Left lung (tissue), 4 donors: ENCODE measurements at regions not wholly inside any gene's neighbourhood (a gene's known extent, or its start where the extent isn't known, plus 50 kb on each side); places are given as distances from the start of the nearest gene placed in this dataset.

Source experiments
- ATAC-seq: fragments of 200-7000 bp; cut with Tn5 transposase; one replicate; pipeline ENCODE4 v1.9.1; 2020; ENCODE audit warnings: moderate library complexity
- DNase-seq, 4 donors: peaks; one replicate each; pipeline ENCODE4 v3.0.0-alpha.2; 2013 to 2020
- H3K27ac ChIP-seq, 2 donors: fragments of 200-600 bp; sonication (generic) in 1 of 2; one replicate each; pipeline versions ENCODE4 v1.5.0 to v1.8.0; 2020 to 2021
- H3K27me3 ChIP-seq, 2 donors: fragments of 200-600 bp; sonication (generic) in 1 of 2; one replicate each; pipeline versions ENCODE4 v1.5.0 to v1.8.0; 2020 to 2021
- H3K36me3 ChIP-seq, 2 donors: fragments of 200-600 bp; sonication (generic) in 1 of 2; one replicate each; pipeline versions ENCODE4 v1.5.0 to v1.8.0; 2020 to 2021
- H3K4me1 ChIP-seq, 2 donors: fragments of 200-600 bp; one replicate each; pipeline ENCODE4 v1.8.0; 2021
- H3K4me3 ChIP-seq, 2 donors: fragments of 200-600 bp; sonication (generic) in 1 of 2; one replicate each; pipeline versions ENCODE4 v1.5.0 to v1.8.0; 2020 to 2021; ENCODE audit warnings: mild to moderate bottlenecking in 1 of 2
- H3K9me3 ChIP-seq, 2 donors: fragments of 200-600 bp; sonication (generic) in 1 of 2; one replicate each; pipeline versions ENCODE4 v1.5.0 to v1.8.0; 2020 to 2021
- intact Hi-C, 2 donors: fragments of 100-400 bp; cut with DNase I; formaldehyde crosslinking; loops; one replicate each; pipeline versions ENCODE4 v1.11.2 to v1.14.2; 2022
- TF ChIP-seq, protein P1 (sequence below), 2 donors: fragments of 200-600 bp; sonication (generic) in 1 of 2; IDR thresholded peaks; one replicate each; pipeline versions ENCODE4 v1.5.0 to v1.8.0; 2021; ENCODE audit warnings: antibody characterized with exemption in 2 of 2
- donor health status: DM: no; HTN: yes; CAD: no.
- donor health status: DM: no; HTN: no; CAD: no.

DNA sequence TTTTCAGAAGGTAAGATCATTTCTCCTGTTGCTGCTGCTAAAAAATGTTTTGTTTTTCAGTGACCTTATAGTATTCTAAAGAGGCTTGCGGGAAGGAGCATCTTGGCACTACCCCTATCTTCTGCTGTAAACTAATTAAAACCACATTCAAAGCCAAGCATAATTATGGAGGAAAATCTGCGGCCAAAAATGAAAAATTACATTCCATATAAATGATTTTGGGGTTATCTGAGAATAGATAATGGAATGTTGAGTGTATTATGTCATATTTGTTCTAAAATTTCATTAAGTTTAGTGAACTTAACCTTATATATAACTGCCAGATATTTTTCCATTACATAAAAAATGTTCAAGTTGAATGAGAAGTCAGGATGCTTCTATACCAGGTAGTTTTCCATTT is 170.4 kb upstream of the TMC3 start:
- DNase-seq, result no peak
- Histone ChIP-seq H3K27me3 (peaks cover 0 to 14% of the 10 kb centered on the region in 2 donors), H3K9me3 (no peaks in the 10 kb centered on the region), H3K27ac (no peak overlapping the region), H3K4me3 (no peak overlapping the region), H3K36me3 (no peaks in the 10 kb centered on the region), H3K4me1 (no peaks in the 10 kb centered on the region)
- no peak for ATAC-seq
- intact Hi-C loops, result no loop called here
- TF ChIP-seq, protein P1, sequence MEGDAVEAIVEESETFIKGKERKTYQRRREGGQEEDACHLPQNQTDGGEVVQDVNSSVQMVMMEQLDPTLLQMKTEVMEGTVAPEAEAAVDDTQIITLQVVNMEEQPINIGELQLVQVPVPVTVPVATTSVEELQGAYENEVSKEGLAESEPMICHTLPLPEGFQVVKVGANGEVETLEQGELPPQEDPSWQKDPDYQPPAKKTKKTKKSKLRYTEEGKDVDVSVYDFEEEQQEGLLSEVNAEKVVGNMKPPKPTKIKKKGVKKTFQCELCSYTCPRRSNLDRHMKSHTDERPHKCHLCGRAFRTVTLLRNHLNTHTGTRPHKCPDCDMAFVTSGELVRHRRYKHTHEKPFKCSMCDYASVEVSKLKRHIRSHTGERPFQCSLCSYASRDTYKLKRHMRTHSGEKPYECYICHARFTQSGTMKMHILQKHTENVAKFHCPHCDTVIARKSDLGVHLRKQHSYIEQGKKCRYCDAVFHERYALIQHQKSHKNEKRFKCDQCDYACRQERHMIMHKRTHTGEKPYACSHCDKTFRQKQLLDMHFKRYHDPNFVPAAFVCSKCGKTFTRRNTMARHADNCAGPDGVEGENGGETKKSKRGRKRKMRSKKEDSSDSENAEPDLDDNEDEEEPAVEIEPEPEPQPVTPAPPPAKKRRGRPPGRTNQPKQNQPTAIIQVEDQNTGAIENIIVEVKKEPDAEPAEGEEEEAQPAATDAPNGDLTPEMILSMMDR (IDR thresholded peaks at IDR 0.05), result no peak

DNA sequence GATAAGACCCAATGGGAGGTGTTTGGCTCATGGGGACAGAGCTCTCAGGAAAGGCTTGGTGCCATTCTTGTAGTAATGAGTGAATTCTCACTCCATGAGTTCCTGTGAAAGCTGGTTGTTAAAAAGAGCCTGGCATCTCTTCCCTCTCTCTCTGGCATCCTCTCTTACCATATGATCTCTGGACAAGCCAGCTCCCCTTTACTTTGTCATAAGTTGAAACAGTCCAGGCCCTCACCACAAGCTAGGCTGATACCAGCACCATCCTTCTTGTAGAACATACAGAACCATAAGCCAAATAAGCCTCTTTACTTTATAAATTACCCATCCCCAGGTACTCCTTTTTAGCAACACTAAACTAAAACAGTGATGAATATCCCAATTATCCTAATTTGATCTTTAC is 166.9 kb upstream of the TMC3 start:
- H3K9me3 ChIP-seq, result no peaks in the 10 kb centered on the region
- no peak for ATAC-seq
- H3K27me3 ChIP-seq, result peaks cover 0 to 3% of the 10 kb centered on the region in 2 donors
- no peaks in the 10 kb centered on the region for H3K36me3 ChIP-seq
- TF ChIP-seq, protein P1 (IDR thresholded peaks at IDR 0.05), result no peak
- H3K4me1 ChIP-seq, result no peaks in the 10 kb centered on the region
- no peak for DNase-seq
- no peak overlapping the region for H3K27ac ChIP-seq
- no peak overlapping the region for H3K4me3 ChIP-seq
- intact Hi-C loops, result no loop called here

DNA sequence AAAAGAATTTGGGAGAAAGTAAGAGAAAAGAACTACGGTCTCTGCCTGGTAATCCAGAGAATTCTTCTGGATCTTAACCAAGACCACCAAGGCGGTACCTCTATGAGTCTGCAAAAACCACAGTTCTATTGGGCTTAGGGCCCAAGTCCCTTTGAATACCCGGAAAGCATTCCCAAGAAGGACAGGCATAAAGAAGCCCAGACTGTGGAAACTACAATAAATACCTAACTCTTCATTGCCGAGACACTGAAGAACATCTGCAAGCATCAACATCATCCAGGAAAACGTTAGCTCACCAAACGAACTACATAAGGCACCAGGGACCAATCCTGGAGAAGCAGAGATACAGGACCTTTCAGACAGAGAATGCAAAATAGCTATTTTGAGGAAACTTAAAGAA is 162.3 kb upstream of the TMC3 start:
- intact Hi-C loops, result no loop called here
- H3K36me3 ChIP-seq, result no peaks in the 10 kb centered on the region
- TF ChIP-seq, protein P1 (IDR thresholded peaks at IDR 0.05), result no peak

DNA sequence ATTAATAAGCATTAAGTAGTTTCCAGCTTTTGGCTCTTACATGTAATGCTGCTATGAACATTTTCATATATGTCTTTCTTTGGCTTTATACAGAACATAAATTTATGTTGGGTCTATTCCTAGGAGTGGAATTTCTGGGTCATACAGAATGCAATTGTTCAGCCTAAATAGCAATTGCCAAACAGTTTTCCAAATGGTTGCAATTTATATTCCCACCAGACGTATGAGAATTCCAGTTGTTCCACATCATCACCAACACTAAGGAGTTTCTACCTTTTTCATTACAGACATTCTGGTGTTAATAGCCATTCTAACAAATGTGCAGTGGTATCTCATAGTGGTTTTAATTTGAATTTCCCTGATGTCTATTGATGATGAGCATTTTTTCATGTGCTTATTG is 160.1 kb upstream of the TMC3 start:
- Histone ChIP-seq H3K4me1 (no peaks in the 10 kb centered on the region), H3K36me3 (no peaks in the 10 kb centered on the region), H3K27ac (no peak overlapping the region), H3K27me3 (no peaks in the 10 kb centered on the region), H3K4me3 (no peak overlapping the region), H3K9me3 (no peaks in the 10 kb centered on the region)
- intact Hi-C loops, result no loop called here
- DNase-seq, result no peak
- ATAC-seq, result no peak
- TF ChIP-seq, protein P1 (IDR thresholded peaks at IDR 0.05), result no peak

More for the DNA sequence above, 162.3 kb upstream of the TMC3 start:
- ATAC-seq (no peak), DNase-seq (no peak)
- H3K4me3 ChIP-seq, result no peak overlapping the region
- no peaks in the 10 kb centered on the region for H3K9me3 ChIP-seq
- no peak overlapping the region for H3K27ac ChIP-seq
- H3K4me1 ChIP-seq, result no peaks in the 10 kb centered on the region
- H3K27me3 ChIP-seq, result no peaks in the 10 kb centered on the region

DNA sequence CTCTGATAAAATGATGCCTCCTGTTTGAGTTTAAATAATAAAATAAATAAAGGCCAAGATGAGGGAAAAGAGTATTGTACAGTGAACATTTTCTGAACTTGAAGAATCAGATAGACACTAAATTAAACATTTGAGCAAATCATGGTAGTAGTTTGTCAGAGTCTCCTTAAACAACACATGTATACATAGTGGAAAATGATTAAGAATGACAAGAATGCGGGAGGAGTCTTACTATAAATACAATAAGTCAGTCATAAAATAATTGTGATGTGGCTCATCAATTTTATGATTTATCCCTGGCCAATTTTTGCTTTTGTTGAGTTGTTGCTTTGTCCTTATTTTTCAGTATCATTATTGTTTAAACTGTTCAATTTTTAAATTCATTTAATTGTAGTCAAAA is 158.0 kb upstream of the TMC3 start:
- intact Hi-C loops, result no loop called here
- DNase-seq (no peak), ATAC-seq (no peak)
- H3K9me3 ChIP-seq, result no peaks in the 10 kb centered on the region
- H3K27me3 ChIP-seq, result no peaks in the 10 kb centered on the region
- H3K36me3 ChIP-seq, result no peaks in the 10 kb centered on the region
- no peak overlapping the region for H3K4me3 ChIP-seq
- TF ChIP-seq, protein P1 (IDR thresholded peaks at IDR 0.05), result no peak
- H3K4me1 ChIP-seq, result no peaks in the 10 kb centered on the region
- H3K27ac ChIP-seq, result no peak overlapping the region
